H9 (cell line): ENCODE measurements at regions not wholly inside any gene's neighbourhood (a gene's known extent, or its start where the extent isn't known, plus 50 kb on each side); places are given as distances from the start of the nearest gene placed in this dataset.

Experiments used
- DNase-seq: peaks from one replicate; pipeline ENCODE4 v3.0.0-alpha.2; 2017
- H2AFZ ChIP-seq: one replicate; pipeline ENCODE4 v1.6.1; 2013; ENCODE audit warnings: mild to moderate bottlenecking, low read length, control low read depth, moderate library complexity
- H2AK5ac ChIP-seq: 2 replicates; pipeline ENCODE4 v1.6.1; 2013; ENCODE audit warnings: low read length, control low read depth, mixed read lengths; ENCODE audit not compliant: insufficient read length
- H2BK120ac ChIP-seq: one replicate; pipeline ENCODE4 v1.6.1; 2013; ENCODE audit warnings: low read depth, mild to moderate bottlenecking, low read length, control low read depth, inconsistent platforms; ENCODE audit not compliant: poor library complexity, severe bottlenecking
- H2BK12ac ChIP-seq: 2 replicates; pipeline ENCODE4 v1.6.1; 2013; ENCODE audit warnings: low read length, control low read depth, mixed read lengths, low read depth; ENCODE audit not compliant: insufficient read length
- H2BK15ac ChIP-seq: 2 replicates; pipeline ENCODE4 v1.6.1; 2013; ENCODE audit warnings: low read depth, low read length, control low read depth
- H2BK20ac ChIP-seq: one replicate; pipeline ENCODE4 v1.6.1; 2013; ENCODE audit warnings: low read depth, mild to moderate bottlenecking, low read length, control low read depth, inconsistent platforms; ENCODE audit not compliant: poor library complexity, severe bottlenecking
- H2BK5ac ChIP-seq: 2 replicates; pipeline ENCODE4 v1.6.1; 2013; ENCODE audit warnings: low read length, control low read depth, mixed read lengths; ENCODE audit not compliant: insufficient read length
- H3K14ac ChIP-seq: 2 replicates; pipeline ENCODE4 v1.6.1; 2013; ENCODE audit warnings: low read length, control low read depth; ENCODE audit not compliant: insufficient read depth
- H3K18ac ChIP-seq: 2 replicates; pipeline ENCODE4 v1.6.1; 2013; ENCODE audit warnings: low read depth, mild to moderate bottlenecking, mixed read lengths, low read length, control low read depth; ENCODE audit not compliant: insufficient read length
- H3K23ac ChIP-seq: 2 replicates; pipeline ENCODE4 v1.6.1; 2013; ENCODE audit warnings: low read length, control low read depth, mixed read lengths, low read depth; ENCODE audit not compliant: insufficient read length
- H3K23me2 ChIP-seq: 2 replicates; pipeline ENCODE4 v1.6.1; 2013; ENCODE audit warnings: low read depth, mild to moderate bottlenecking, mixed read lengths, low read length, control low read depth; ENCODE audit not compliant: insufficient read length, poor library complexity, severe bottlenecking
- H3K27ac ChIP-seq: 2 replicates; pipeline ENCODE4 v1.5.1; 2013; ENCODE audit warnings: low read length, control low read depth, mixed read lengths, low read depth; ENCODE audit not compliant: insufficient read length
- H3K27me3 ChIP-seq: 2 replicates; pipeline ENCODE4 v1.6.1; 2013; ENCODE audit warnings: low read length, control low read depth, inconsistent platforms; ENCODE audit not compliant: insufficient read depth
- H3K4ac ChIP-seq: 2 replicates; pipeline ENCODE4 v1.6.1; 2013; ENCODE audit warnings: low read depth, mild to moderate bottlenecking, control low read depth, inconsistent platforms, low read length, moderate library complexity
- H3K4me1 ChIP-seq: 2 replicates; pipeline ENCODE4 v1.6.1; 2013; ENCODE audit warnings: low read length, control low read depth, inconsistent platforms; ENCODE audit not compliant: insufficient read depth
- H3K4me2 ChIP-seq: 2 replicates; pipeline ENCODE4 v1.6.1; 2013; ENCODE audit warnings: low read length, control low read depth, mixed read lengths; ENCODE audit not compliant: insufficient read length, insufficient read depth
- H3K56ac ChIP-seq: 2 replicates; pipeline ENCODE4 v1.6.1; 2013; ENCODE audit warnings: low read depth, mild to moderate bottlenecking, mixed read lengths, low read length, control low read depth; ENCODE audit not compliant: insufficient read length
- H3K79me1 ChIP-seq: 2 replicates; pipeline ENCODE4 v1.6.1; 2013; ENCODE audit warnings: low read depth, mild to moderate bottlenecking, moderate library complexity, low read length, control low read depth, inconsistent platforms; ENCODE audit not compliant: insufficient read depth, poor library complexity, severe bottlenecking
- H3K79me2 ChIP-seq: 2 replicates; pipeline ENCODE4 v1.6.1; 2013; ENCODE audit warnings: low read length, control low read depth, inconsistent platforms; ENCODE audit not compliant: insufficient read depth
- H3K9ac ChIP-seq: 2 replicates; pipeline ENCODE4 v1.6.1; 2013; ENCODE audit warnings: low read length, control low read depth, mixed read lengths; ENCODE audit not compliant: insufficient read length; ENCODE audit errors: extremely low read depth
- H3K9me3 ChIP-seq: one replicate; pipeline ENCODE4 v1.6.1; 2013; ENCODE audit warnings: low read depth, low read length, inconsistent platforms; ENCODE audit not compliant: control insufficient read depth
- H3T11ph ChIP-seq: one replicate; pipeline ENCODE4 v1.6.1; 2013; ENCODE audit warnings: mild to moderate bottlenecking, low read length, control low read depth, inconsistent platforms
- H4K20me1 ChIP-seq: one replicate; pipeline ENCODE4 v1.6.1; 2013; ENCODE audit not compliant: control insufficient read depth, insufficient read length, insufficient read depth
- H4K5ac ChIP-seq: 2 replicates; pipeline ENCODE4 v1.6.1; 2013; ENCODE audit warnings: low read depth, mild to moderate bottlenecking, mixed read lengths, low read length, control low read depth; ENCODE audit not compliant: insufficient read length
- H4K8ac ChIP-seq: replicated peaks from 2 replicates; pipeline ENCODE4 v1.6.1; 2013; ENCODE audit warnings: low read length, control low read depth, mixed read lengths, low read depth; ENCODE audit not compliant: insufficient read length
- H4K91ac ChIP-seq: 2 replicates; pipeline ENCODE4 v1.6.1; 2013; ENCODE audit warnings: low read depth, mild to moderate bottlenecking, moderate library complexity, mixed read lengths, low read length, control low read depth; ENCODE audit not compliant: insufficient read length
- H3K27ac Mint-ChIP-seq, 3 experiments: 2 replicates in 2 of 3; 3 replicates in 1 of 3; pipeline ENCODE4 v1.8.0; 2020 to 2021; ENCODE audit warnings: mixed read lengths in 3 of 3, mild to moderate bottlenecking in 1 of 3, moderate library complexity in 1 of 3
- H3K27me3 Mint-ChIP-seq: 2 replicates; pipeline ENCODE4 v1.8.0; 2021; ENCODE audit warnings: low read depth, mild to moderate bottlenecking, moderate library complexity, mixed read lengths
- H3K36me3 Mint-ChIP-seq, 3 experiments: 2 replicates in 2 of 3; 3 replicates in 1 of 3; pipeline ENCODE4 v1.8.0; 2020 to 2021; ENCODE audit warnings: low read depth in 3 of 3, mixed read lengths in 3 of 3; ENCODE audit not compliant: insufficient read depth in 1 of 3
- H3K4me1 Mint-ChIP-seq, 2 experiments: 2 replicates each; pipeline ENCODE4 v1.8.0; 2020; ENCODE audit warnings: mixed read lengths in 2 of 2
- H3K4me3 Mint-ChIP-seq, 2 experiments: 2 replicates in 1 of 2; 3 replicates in 1 of 2; pipeline ENCODE4 v1.8.0; 2020 to 2021; ENCODE audit warnings: mild to moderate bottlenecking in 2 of 2, mixed read lengths in 2 of 2, moderate library complexity in 1 of 2
- H3K9me3 Mint-ChIP-seq, 2 experiments: 2 replicates in 1 of 2; 3 replicates in 1 of 2; pipeline ENCODE4 v1.8.0; 2020; ENCODE audit warnings: mild to moderate bottlenecking in 2 of 2, mixed read lengths in 2 of 2, moderate library complexity in 1 of 2
- WGBS: extraction: QIAGEN DNeasy Blood & Tissue Kit; methylation state at CpG from one replicate; pipeline ENCODE4 v1.1.7; 2013; ENCODE audit warnings: missing lambda C conversion rate, low lambda C conversion rate, mixed read lengths; ENCODE audit not compliant: insufficient read length; ENCODE audit errors: extremely low coverage; 5-methylcytosine and 5-hydroxymethylcytosine counted together
- TF ChIP-seq, protein P1 (sequence below): fragments of 200-600 bp; sonication (generic); conservative IDR thresholded peaks from 3 replicates; pipeline ENCODE4 v1.8.0; 2021; ENCODE audit warnings: antibody characterized with exemption, mild to moderate bottlenecking

DNA sequence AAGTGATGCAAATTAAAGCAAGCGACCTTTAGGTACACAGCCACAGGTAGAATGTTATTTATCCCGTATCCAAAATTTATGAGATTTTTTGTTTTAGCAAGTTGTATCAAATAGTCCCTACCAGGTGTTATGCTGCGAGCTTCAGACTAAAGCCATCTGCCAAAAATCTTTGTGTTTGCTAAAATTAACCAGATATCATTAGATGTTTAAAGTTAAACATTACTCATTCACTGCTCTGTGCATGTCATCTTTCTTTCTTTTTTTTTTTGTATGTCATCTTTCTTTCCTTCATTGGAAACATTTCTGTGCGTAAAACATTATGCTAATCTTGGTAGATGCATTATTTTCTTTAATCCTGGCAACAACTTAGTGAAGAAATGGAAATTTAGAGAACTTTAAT lies 173.1 kb downstream of the FHIP1A start:
- no peak overlapping the region for H2AK5ac ChIP-seq
- no peak overlapping the region for H3T11ph ChIP-seq
- no peak overlapping the region for H3K56ac ChIP-seq
- no peaks in the 10 kb centered on the region for H4K20me1 ChIP-seq
- DNase-seq: no peak
- H3K27ac Mint-ChIP-seq: no peak overlapping the region
- H3K9me3 ChIP-seq: no peaks in the 10 kb centered on the region
- H3K9ac ChIP-seq: no peak overlapping the region
- no peak overlapping the region for H4K5ac ChIP-seq
- peaks cover 6 to 10% (median 8%) of the 10 kb centered on the region in 3 experiments; a peak in 6 of 7 replicates for H3K36me3 Mint-ChIP-seq
- peaks cover 4% of the 10 kb centered on the region; the same call in 1 of the 2 replicates for H3K79me2 ChIP-seq
- H3K27me3 Mint-ChIP-seq: no peaks in the 10 kb centered on the region
- H3K27me3 ChIP-seq: no peaks in the 10 kb centered on the region
- H2BK5ac ChIP-seq: no peak overlapping the region
- H3K4ac ChIP-seq: no peak overlapping the region
- H4K91ac ChIP-seq: no peak overlapping the region
- H3K18ac ChIP-seq: no peak overlapping the region
- no peak overlapping the region for H2BK12ac ChIP-seq
- H3K79me1 ChIP-seq: peaks cover 4% of the 10 kb centered on the region
- H3K27ac ChIP-seq: no peak overlapping the region
- no peak overlapping the region for H2AFZ ChIP-seq
- H3K23me2 ChIP-seq: no peaks in the 10 kb centered on the region
- H3K4me1 ChIP-seq: no peaks in the 10 kb centered on the region
- no peak overlapping the region for H2BK120ac ChIP-seq
- no peak overlapping the region for H2BK15ac ChIP-seq
- no peaks in the 10 kb centered on the region for H3K9me3 Mint-ChIP-seq
- TF ChIP-seq, protein P1, sequence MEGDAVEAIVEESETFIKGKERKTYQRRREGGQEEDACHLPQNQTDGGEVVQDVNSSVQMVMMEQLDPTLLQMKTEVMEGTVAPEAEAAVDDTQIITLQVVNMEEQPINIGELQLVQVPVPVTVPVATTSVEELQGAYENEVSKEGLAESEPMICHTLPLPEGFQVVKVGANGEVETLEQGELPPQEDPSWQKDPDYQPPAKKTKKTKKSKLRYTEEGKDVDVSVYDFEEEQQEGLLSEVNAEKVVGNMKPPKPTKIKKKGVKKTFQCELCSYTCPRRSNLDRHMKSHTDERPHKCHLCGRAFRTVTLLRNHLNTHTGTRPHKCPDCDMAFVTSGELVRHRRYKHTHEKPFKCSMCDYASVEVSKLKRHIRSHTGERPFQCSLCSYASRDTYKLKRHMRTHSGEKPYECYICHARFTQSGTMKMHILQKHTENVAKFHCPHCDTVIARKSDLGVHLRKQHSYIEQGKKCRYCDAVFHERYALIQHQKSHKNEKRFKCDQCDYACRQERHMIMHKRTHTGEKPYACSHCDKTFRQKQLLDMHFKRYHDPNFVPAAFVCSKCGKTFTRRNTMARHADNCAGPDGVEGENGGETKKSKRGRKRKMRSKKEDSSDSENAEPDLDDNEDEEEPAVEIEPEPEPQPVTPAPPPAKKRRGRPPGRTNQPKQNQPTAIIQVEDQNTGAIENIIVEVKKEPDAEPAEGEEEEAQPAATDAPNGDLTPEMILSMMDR: no peak
- H4K8ac ChIP-seq: no peak overlapping the region
- no peak overlapping the region for H3K14ac ChIP-seq
- no peaks in the 10 kb centered on the region for H3K4me1 Mint-ChIP-seq
- no peak overlapping the region for H2BK20ac ChIP-seq
- no peak overlapping the region for H3K23ac ChIP-seq
- no peak overlapping the region for H3K4me3 Mint-ChIP-seq
- WGBS: no CpG with 5 or more reads among the region's 4 CpGs
- H3K4me2 ChIP-seq: no peak overlapping the region
